WI38 (cell line): ENCODE measurements at regions not wholly inside any gene's neighbourhood (a gene's known extent, or its start where the extent isn't known, plus 50 kb on each side); places are given as distances from the start of the nearest gene placed in this dataset.

Experiments
- H3K4me3 ChIP-seq: 2 replicates; pipeline ENCODE4 v1.5.1; 2011; ENCODE audit warnings: low read depth, mild to moderate bottlenecking, control low read depth, low read length
- CTCF ChIP-seq: IDR thresholded peaks from 2 replicates; pipeline ENCODE4 v1.5.1; 2012; ENCODE audit warnings: low read depth, mild to moderate bottlenecking, control low read depth, low read length

- no peak for TF ChIP-seq CTCF
- no peak overlapping the region for H3K4me3 ChIP-seq
Observed at GRCh38 chrX:10904220-10904619, 206.9 kb upstream of the HCCS start.

DNA sequence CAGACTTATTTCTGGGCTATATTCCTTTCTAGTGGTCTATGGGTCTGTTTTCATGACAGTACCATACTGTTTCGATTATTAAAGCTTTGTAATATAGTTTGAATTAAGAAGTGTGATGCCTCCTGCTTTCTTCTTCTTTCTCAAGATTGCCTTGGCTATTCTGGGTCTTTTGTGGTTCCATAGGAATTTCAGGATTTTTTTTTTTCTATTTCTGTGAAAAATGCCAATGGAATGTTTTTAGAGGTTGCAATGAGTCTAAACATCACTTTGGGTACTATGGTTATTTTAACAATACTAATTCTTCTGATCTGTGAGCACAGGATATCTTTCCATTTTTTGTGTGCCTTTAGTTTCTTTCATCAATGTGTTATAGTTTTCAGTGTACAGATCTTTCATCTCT, 204.3 kb upstream of the HCCS start:
- H3K4me3 ChIP-seq, result no peak overlapping the region
- no peak for TF ChIP-seq CTCF

DNA sequence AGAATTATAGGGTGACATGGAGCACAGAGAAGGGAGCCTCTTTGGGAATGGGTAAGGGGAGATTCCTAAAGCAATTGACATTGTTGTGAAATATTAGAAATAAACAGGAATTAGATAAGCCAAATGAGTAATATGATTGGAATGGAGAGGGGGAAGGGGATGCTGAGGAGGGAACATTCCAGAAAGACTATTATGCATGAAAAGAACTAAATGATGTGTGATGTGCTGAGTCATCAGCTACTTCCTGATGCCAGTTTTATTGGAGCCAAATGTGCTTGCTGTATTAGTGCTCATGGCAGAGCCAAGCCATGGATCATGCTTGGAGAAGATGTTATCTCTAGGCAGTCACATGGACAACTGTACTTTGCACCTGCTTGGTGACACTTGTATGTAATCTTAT, 189.0 kb upstream of the HCCS start:
- no peak for TF ChIP-seq CTCF
- H3K4me3 ChIP-seq, result no peak overlapping the region

- TF ChIP-seq CTCF, result no peak
- H3K4me3 ChIP-seq, result no peak overlapping the region
Observed at GRCh38 chrX:10922835-10923234, 188.3 kb upstream of the HCCS start.

DNA sequence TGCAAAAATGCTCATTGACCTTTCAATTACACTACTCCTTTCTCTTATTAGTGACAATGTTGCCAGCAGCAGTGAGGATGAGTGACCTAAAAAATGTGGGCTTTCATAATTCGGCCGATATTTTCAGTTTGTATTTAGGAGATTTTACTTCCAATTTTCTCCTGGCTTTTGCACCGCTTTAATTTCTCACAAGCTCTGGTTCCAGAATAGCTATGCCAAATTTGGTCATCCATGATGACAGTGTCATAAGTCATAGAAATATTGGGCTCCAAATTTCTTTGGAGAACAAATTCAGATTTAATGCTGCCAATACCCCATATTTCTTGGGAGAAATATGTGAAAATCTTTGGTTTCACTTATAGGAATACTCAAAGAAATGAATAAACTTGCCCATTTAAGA, 187.7 kb upstream of the HCCS start:
- TF ChIP-seq CTCF, result no peak
- no peak overlapping the region for H3K4me3 ChIP-seq

DNA sequence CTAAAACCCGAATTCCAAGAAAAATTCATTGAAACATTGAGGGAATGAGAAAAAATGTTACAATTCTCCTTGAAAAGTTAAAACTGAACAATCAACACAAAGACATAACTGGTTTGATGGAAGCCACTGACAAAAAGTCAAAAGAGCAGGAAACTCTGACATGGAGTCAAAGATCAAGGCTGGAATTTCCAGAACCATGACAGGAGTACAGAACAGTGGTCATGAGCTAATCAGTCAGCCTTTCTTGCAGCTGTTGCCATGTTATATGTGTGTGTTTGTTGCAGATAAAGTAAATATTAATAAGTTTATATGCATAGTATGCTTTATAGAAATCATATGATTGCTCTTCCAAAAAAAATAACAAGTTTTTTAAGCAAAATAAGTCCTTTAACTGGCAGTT, 184.7 kb upstream of the HCCS start:
- H3K4me3 ChIP-seq, result no peak overlapping the region
- TF ChIP-seq CTCF, result no peak

GRCh38 chrX:10926891-10927290, 184.2 kb upstream of the HCCS start:
- TF ChIP-seq CTCF, result no peak

DNA sequence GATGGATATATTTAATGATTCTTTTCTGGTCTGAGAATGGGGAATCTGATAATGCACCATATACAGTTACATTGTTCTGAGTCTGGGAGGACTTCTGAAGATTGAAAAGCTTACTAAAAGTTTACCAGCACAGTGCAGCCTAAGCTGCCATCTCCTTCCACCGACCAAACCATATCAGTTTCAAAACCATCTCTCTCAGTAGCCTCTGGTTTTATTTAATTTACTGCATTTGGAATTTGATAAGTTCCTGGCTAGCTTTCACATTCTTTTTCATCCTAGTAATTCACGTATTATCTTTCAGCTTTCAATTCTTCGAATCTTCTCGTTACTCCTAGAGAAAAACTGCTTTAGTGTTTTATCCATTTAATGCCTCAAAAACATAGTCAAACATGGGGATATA, 181.4 kb upstream of the HCCS start:
- no peak for TF ChIP-seq CTCF
- H3K4me3 ChIP-seq, result no peak overlapping the region

More at GRCh38 chrX:10926891-10927290, 184.2 kb upstream of the HCCS start:
- no peak overlapping the region for H3K4me3 ChIP-seq
